Transverse colon (tissue), 4 donors: ENCODE measurements at regions not wholly inside any gene's neighbourhood (a gene's known extent, or its start where the extent isn't known, plus 50 kb on each side); places are given as distances from the start of the nearest gene placed in this dataset.

Experiments
- CTCF ChIP-seq, 5 experiments: fragments of 200-600 bp in 3 of 5; fragments of 450-650 bp in 2 of 5; sonication (generic) in 3 of 5; IDR thresholded peaks; 1 replicate in 2 of 5; 2 replicates in 3 of 5; pipeline ENCODE4 v1.5.1; 2016 to 2017; ENCODE audit warnings: antibody characterized with exemption in 5 of 5, inconsistent platforms in 3 of 5, mild to moderate bottlenecking in 2 of 5, moderate library complexity in 1 of 5
- EP300 ChIP-seq: sonication (generic); formaldehyde crosslinking; IDR thresholded peaks from one replicate; pipeline ENCODE4 v1.6.1; 2017; ENCODE audit warnings: antibody characterized with exemption, low read depth
- POLR2A ChIP-seq: fragments of 450-650 bp; IDR thresholded peaks from one replicate; pipeline ENCODE4 v1.6.1; 2016; ENCODE audit warnings: antibody characterized with exemption, mild to moderate bottlenecking, moderate library complexity
- POLR2AphosphoS5 ChIP-seq, 3 donors: sonication (generic); formaldehyde crosslinking; IDR thresholded peaks; one replicate each; pipeline ENCODE4 v1.6.1; 2016; ENCODE audit warnings: antibody characterized with exemption in 3 of 3

DNA sequence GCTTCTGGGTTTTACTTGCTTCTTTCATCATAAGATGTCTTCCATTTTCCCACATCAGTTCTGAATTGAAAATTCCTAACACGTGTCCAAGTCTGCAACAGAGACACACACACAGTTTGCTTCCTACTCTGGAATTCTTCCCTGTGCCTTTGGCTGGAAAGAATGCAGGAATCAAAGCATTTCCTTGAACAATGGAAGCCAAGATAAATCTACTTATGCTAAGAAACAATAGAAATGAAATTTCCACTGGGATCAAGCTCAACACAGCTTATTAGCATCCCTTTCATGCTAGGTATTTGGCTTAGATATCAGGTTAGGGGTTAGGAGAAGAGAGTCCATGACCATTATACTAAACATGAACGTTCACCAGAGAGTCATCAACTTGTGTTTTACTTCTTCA is 101.1 kb upstream of the SCAF8 start:
- no peak for TF ChIP-seq CTCF (IDR thresholded peaks at IDR 0.05)
- TF ChIP-seq POLR2A, result no peak
- TF ChIP-seq EP300, result no peak
- TF ChIP-seq POLR2AphosphoS5 (IDR thresholded peaks at IDR 0.05), result no peak
